SK-N-SH (cell line): ENCODE measurements at regions not wholly inside any gene's neighbourhood (a gene's known extent, or its start where the extent isn't known, plus 50 kb on each side); places are given as distances from the start of the nearest gene placed in this dataset.

Source experiments
- CTCF ChIA-PET: fragments of 300-600, 350-600 bp; formaldehyde crosslinking; extraction: SDS; loops from one replicate; lab custom pipeline; 2021; lab: Yijun Ruan, JAX
- POLR2A ChIA-PET: fragments of 350-600 bp; sonication (Branson Sonifier 250); formaldehyde crosslinking; extraction: SDS; loops from one replicate; lab custom pipeline; 2020; ENCODE audit warnings: antibody characterized with exemption, inconsistent platforms; lab: Yijun Ruan, JAX
- DNase-seq: peaks from one replicate; pipeline ENCODE4 v3.0.0; 2012
- H2AFZ ChIP-seq: fragments of 200-600 bp; sonication (generic); 2 replicates; pipeline ENCODE4 v1.8.1; 2016; ENCODE audit warnings: antibody characterized with exemption, mild to moderate bottlenecking, low read depth
- H3F3A ChIP-seq: fragments of 200-600 bp; sonication (generic); replicated peaks from 2 replicates; pipeline ENCODE3; 2016; ENCODE audit warnings: antibody characterized with exemption, mild to moderate bottlenecking; ENCODE audit not compliant: insufficient read depth
- H3K27ac ChIP-seq, 2 experiments: fragments of 200-500 bp in 1 of 2; fragments of 200-600 bp in 1 of 2; sonication (Bioruptor generic) in 1 of 2; sonication (generic), shearing (Covaris generic) in 1 of 2; 2 replicates each; pipeline versions ENCODE4 v1.5.1 to v1.6.1; 2014 to 2016; ENCODE audit warnings: low read depth in 2 of 2, inconsistent platforms in 1 of 2, low read length in 1 of 2, mild to moderate bottlenecking in 1 of 2, mixed read lengths in 1 of 2
- H3K27me3 ChIP-seq: fragments of 200-600 bp; sonication (generic), shearing (Covaris generic); 2 replicates; pipeline ENCODE4 v1.6.1; 2016; ENCODE audit warnings: mixed run types; ENCODE audit not compliant: insufficient read depth
- H3K36me3 ChIP-seq, 2 experiments: fragments of 200-500 bp in 1 of 2; fragments of 200-600 bp in 1 of 2; sonication (Bioruptor generic) in 1 of 2; sonication (generic) in 1 of 2; replicated peaks in 1 of 2; 2 replicates each; pipeline versions ENCODE3 to v1.5.1; 2014 to 2016; ENCODE audit warnings: low read length in 1 of 2, mild to moderate bottlenecking in 1 of 2; ENCODE audit not compliant: insufficient read depth in 2 of 2, control insufficient read depth in 1 of 2
- H3K4me1 ChIP-seq, 2 experiments: fragments of 200-500 bp in 1 of 2; fragments of 200-600 bp in 1 of 2; sonication (Bioruptor generic) in 1 of 2; sonication (generic), shearing (Covaris generic) in 1 of 2; 2 replicates each; pipeline versions ENCODE4 v1.5.1 to v1.6.1; 2014 to 2016; ENCODE audit warnings: low read depth in 1 of 2, low read length in 1 of 2, mixed run types in 1 of 2; ENCODE audit not compliant: insufficient read depth in 2 of 2, control insufficient read depth in 1 of 2
- H3K4me2 ChIP-seq: fragments of 200-600 bp; sonication (generic), shearing (Covaris generic); 2 replicates; pipeline ENCODE4 v1.6.1; 2017; ENCODE audit warnings: mixed run types
- H3K4me3 ChIP-seq, 2 experiments: fragments of 200-500 bp in 1 of 2; fragments of 200-600 bp in 1 of 2; sonication (Bioruptor generic) in 1 of 2; sonication (generic), shearing (Covaris generic) in 1 of 2; 2 replicates each; pipeline versions ENCODE4 v1.5.1 to v1.8.1; 2014 to 2016; ENCODE audit warnings: low read depth in 2 of 2, inconsistent platforms in 1 of 2, low read length in 1 of 2, mild to moderate bottlenecking in 1 of 2, mixed read lengths in 1 of 2, moderate library complexity in 1 of 2
- H3K79me2 ChIP-seq: fragments of 200-600 bp; sonication (generic); 2 replicates; pipeline ENCODE4 v1.8.1; 2017; ENCODE audit warnings: mild to moderate bottlenecking; ENCODE audit not compliant: insufficient read depth
- H3K9ac ChIP-seq: fragments of 200-600 bp; sonication (generic); 2 replicates; pipeline ENCODE4 v1.6.1; 2017; ENCODE audit warnings: mixed run types
- H3K9me2 ChIP-seq: fragments of 200-600 bp; sonication (generic); 2 replicates; pipeline ENCODE4 v1.6.1; 2017; ENCODE audit warnings: mixed run types
- H3K9me3 ChIP-seq: fragments of 200-600 bp; sonication (generic); 2 replicates; pipeline ENCODE4 v1.6.1; 2017; ENCODE audit warnings: mixed run types, mild to moderate bottlenecking, moderate library complexity
- H4K20me1 ChIP-seq: fragments of 200-600 bp; sonication (generic); 2 replicates; pipeline ENCODE4 v1.6.1; 2017; ENCODE audit warnings: mild to moderate bottlenecking, mixed run types; ENCODE audit not compliant: insufficient read depth
- EP300 ChIP-seq, 2 experiments: IDR thresholded peaks; 2 replicates each; pipeline versions ENCODE4 v1.4.0 to v1.6.1; 2012; ENCODE audit warnings: borderline replicate concordance in 1 of 2, low read depth in 1 of 2, low read length in 1 of 2
- FOSL2 ChIP-seq: IDR thresholded peaks from 2 replicates; pipeline ENCODE4 v1.4.0; 2012; ENCODE audit warnings: low read depth, mild to moderate bottlenecking, moderate library complexity, borderline replicate concordance
- FOXJ3 ChIP-seq: sonication (generic); formaldehyde crosslinking; IDR thresholded peaks from 2 replicates; pipeline ENCODE4 v1.5.1; 2020; ENCODE audit warnings: mild to moderate bottlenecking, missing genetic modification reagents
- FOXM1 ChIP-seq: IDR thresholded peaks from 2 replicates; pipeline ENCODE4 v1.4.0; 2012; ENCODE audit warnings: low read depth, mild to moderate bottlenecking
- GABPA ChIP-seq: IDR thresholded peaks from 2 replicates; pipeline ENCODE4 v1.4.0; 2012; ENCODE audit warnings: low read depth, mild to moderate bottlenecking
- GATA2 ChIP-seq: sonication (generic); formaldehyde crosslinking; IDR thresholded peaks from 2 replicates; pipeline ENCODE4 v1.5.0; 2020; ENCODE audit warnings: mild to moderate bottlenecking, missing genetic modification reagents
- MEF2A ChIP-seq: IDR thresholded peaks from 2 replicates; pipeline ENCODE4 v1.4.0; 2012; ENCODE audit warnings: low read depth, borderline replicate concordance
- NFIC ChIP-seq: IDR thresholded peaks from 2 replicates; pipeline ENCODE4 v1.4.0; 2012; ENCODE audit warnings: borderline replicate concordance
- PBX3 ChIP-seq: IDR thresholded peaks from 2 replicates; pipeline ENCODE4; 2012
- RAD21 ChIP-seq: IDR thresholded peaks from 2 replicates; pipeline ENCODE4 v1.6.1; 2012; ENCODE audit warnings: mild to moderate bottlenecking, low read length
- RFX5 ChIP-seq: IDR thresholded peaks from 2 replicates; pipeline ENCODE4 v1.6.1; 2012; ENCODE audit warnings: mild to moderate bottlenecking, improper control_type of control experiment, low read length
- TEAD4 ChIP-seq: IDR thresholded peaks from 2 replicates; pipeline ENCODE4 v1.4.0; 2012; ENCODE audit warnings: mild to moderate bottlenecking, borderline replicate concordance; ENCODE audit not compliant: insufficient read depth
- USF2 ChIP-seq: fragments of 150-350 bp; IDR thresholded peaks from 2 replicates; pipeline ENCODE4 v1.6.1; 2017; ENCODE audit warnings: antibody characterized with exemption, low read length, low read depth, borderline replicate concordance
- YY1 ChIP-seq: IDR thresholded peaks from 2 replicates; pipeline ENCODE4 v1.4.0; 2012; ENCODE audit warnings: low read depth, mild to moderate bottlenecking
- WGBS: methylation state at CpG from one replicate; pipeline ENCODE4 v1.1.6; 2017; ENCODE audit warnings: low lambda C conversion rate; 5-methylcytosine and 5-hydroxymethylcytosine counted together
- TF ChIP-seq, protein P1 (sequence below): IDR thresholded peaks from 2 replicates; pipeline ENCODE4 v1.6.1; 2012; ENCODE audit warnings: mild to moderate bottlenecking, low read depth, low read length, moderate library complexity
- TF ChIP-seq, protein P2 (sequence below): IDR thresholded peaks from 2 replicates; pipeline ENCODE4 v1.4.0; 2012; ENCODE audit warnings: low read depth
- TF ChIP-seq, protein P3 (sequence below): fragments of 150-350 bp; IDR thresholded peaks from 2 replicates; pipeline ENCODE4 v1.6.1; 2016; ENCODE audit warnings: mild to moderate bottlenecking, low read depth, low read length

- Histone ChIP-seq H2AFZ (peak overlapping the region; percentile 64), H3K4me1 (peaks cover 10 to 12% of the 10 kb centered on the region in 2 experiments; a peak in 3 of 4 replicates), H3K4me3 (no peak overlapping the region), H4K20me1 (no peaks in the 10 kb centered on the region), H3K9me2 (no peaks in the 10 kb centered on the region), H3K4me2 (peak overlapping the region; percentile 11; the same call in 1 of the 2 replicates), H3K27me3 (no peaks in the 10 kb centered on the region), H3K27ac (peak overlapping the region in 1 of 2 experiments; percentile 96; a peak in 2 of 4 replicates), H3K79me2 (no peaks in the 10 kb centered on the region), H3K9me3 (no peaks in the 10 kb centered on the region), H3F3A (peaks cover 34% of the 10 kb centered on the region), H3K36me3 (no peaks in the 10 kb centered on the region), H3K9ac (peak overlapping the region; percentile 61; the same call in 1 of the 2 replicates)
- ChIA-PET CTCF (no interaction called here), POLR2A (no interaction called here)
- no peak for TF ChIP-seq TEAD4
- TF ChIP-seq, protein P1, sequence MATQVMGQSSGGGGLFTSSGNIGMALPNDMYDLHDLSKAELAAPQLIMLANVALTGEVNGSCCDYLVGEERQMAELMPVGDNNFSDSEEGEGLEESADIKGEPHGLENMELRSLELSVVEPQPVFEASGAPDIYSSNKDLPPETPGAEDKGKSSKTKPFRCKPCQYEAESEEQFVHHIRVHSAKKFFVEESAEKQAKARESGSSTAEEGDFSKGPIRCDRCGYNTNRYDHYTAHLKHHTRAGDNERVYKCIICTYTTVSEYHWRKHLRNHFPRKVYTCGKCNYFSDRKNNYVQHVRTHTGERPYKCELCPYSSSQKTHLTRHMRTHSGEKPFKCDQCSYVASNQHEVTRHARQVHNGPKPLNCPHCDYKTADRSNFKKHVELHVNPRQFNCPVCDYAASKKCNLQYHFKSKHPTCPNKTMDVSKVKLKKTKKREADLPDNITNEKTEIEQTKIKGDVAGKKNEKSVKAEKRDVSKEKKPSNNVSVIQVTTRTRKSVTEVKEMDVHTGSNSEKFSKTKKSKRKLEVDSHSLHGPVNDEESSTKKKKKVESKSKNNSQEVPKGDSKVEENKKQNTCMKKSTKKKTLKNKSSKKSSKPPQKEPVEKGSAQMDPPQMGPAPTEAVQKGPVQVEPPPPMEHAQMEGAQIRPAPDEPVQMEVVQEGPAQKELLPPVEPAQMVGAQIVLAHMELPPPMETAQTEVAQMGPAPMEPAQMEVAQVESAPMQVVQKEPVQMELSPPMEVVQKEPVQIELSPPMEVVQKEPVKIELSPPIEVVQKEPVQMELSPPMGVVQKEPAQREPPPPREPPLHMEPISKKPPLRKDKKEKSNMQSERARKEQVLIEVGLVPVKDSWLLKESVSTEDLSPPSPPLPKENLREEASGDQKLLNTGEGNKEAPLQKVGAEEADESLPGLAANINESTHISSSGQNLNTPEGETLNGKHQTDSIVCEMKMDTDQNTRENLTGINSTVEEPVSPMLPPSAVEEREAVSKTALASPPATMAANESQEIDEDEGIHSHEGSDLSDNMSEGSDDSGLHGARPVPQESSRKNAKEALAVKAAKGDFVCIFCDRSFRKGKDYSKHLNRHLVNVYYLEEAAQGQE, result no peak
- TF ChIP-seq PBX3, result no peak
- TF ChIP-seq GABPA, result no peak
- TF ChIP-seq YY1, result no peak
- no peak for TF ChIP-seq FOXM1
- TF ChIP-seq RAD21, result no peak
- no peak for TF ChIP-seq USF2
- DNase-seq, result no peak
- WGBS, result 28% methylated on average over 2 of the region's 2 CpGs
These were observed 222.0 kb upstream of the GAP43 start for GRCh38 chr3:115401298-115401697.

DNA sequence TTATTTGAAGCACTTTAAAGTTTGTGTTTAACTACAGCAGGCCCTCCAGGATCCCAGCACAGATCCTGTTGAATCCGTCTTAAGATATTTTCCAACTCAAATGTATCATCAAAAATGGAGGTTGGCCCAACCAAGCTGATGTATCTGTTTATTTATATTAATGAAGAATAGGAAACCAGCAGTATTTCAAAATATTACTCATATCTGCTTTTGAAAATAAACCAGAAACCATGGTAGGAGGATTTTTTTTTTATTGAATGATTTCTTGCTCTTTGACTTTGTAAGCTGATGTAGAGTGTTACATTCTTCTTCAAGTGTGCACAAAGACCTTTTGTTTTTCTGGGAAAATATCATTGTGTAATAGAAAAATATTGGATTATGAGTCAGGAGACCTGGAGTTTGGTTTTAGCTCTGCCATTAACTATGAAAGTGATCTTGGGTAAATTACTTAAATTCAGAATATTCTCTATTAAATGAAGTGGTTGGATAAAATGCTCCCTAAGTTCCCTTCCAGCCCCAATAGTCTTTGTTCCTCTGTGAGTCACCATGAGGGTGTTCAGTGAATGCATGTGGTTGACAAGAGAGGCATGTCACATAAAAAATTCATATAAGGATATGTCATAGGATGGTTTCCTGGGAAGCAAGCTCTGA, 221.3 kb upstream of the GAP43 start:
- H3K36me3 ChIP-seq, result no peaks in the 10 kb centered on the region
- DNase-seq, result no peak
- 90% methylated on average over 1 of the region's 1 CpG for WGBS
- ChIA-PET POLR2A (no interaction called here), CTCF (interaction anchor here (0.9 kb wide), 1 partner anchor 9 kb away, joined by 3 read pairs; no protein-coding TSS in a partner anchor)
- H3K9me3 ChIP-seq, result no peaks in the 10 kb centered on the region
- H3K4me3 ChIP-seq, result no peak overlapping the region
- peaks cover 34% of the 10 kb centered on the region for H3F3A ChIP-seq
- H3K79me2 ChIP-seq, result no peaks in the 10 kb centered on the region
- H3K9me2 ChIP-seq, result no peaks in the 10 kb centered on the region
- H3K27me3 ChIP-seq, result no peaks in the 10 kb centered on the region
- peak overlapping the region; percentile 11; the same call in 1 of the 2 replicates for H3K4me2 ChIP-seq
- H4K20me1 ChIP-seq, result no peaks in the 10 kb centered on the region
- peak overlapping the region; percentile 64; the same call in 1 of the 2 replicates for H2AFZ ChIP-seq
- peaks cover 10 to 12% of the 10 kb centered on the region in 2 experiments; a peak in 3 of 4 replicates for H3K4me1 ChIP-seq
- H3K9ac ChIP-seq, result peak overlapping the region; percentile 61; the same call in 1 of the 2 replicates
- peak overlapping the region in 1 of 2 experiments; percentile 96; a peak in 2 of 4 replicates for H3K27ac ChIP-seq
- TF ChIP-seq NFIC, result no peak
- TF ChIP-seq MEF2A, result no peak
- TF ChIP-seq GATA2 (CRISPR knock-in tag), result no peak
- no peak for TF ChIP-seq EP300 (IDR thresholded peaks at IDR 0.05; ENCODE audit: borderline replicate concordance in 1 of 2, low read depth in 1 of 2, low read length in 1 of 2)
- no peak for TF ChIP-seq FOXJ3 (CRISPR knock-in tag)
- TF ChIP-seq, protein P2, sequence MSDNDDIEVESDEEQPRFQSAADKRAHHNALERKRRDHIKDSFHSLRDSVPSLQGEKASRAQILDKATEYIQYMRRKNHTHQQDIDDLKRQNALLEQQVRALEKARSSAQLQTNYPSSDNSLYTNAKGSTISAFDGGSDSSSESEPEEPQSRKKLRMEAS, result no peak
- no peak for TF ChIP-seq GABPA
- TF ChIP-seq PBX3, result 0 out of 2 replicates have a peak, but pooled peaks have one; percentile 14
- TF ChIP-seq RFX5, result no peak
- peak; percentile 35; the same call in 1 of the 2 replicates for TF ChIP-seq FOSL2
- TF ChIP-seq, protein P3, sequence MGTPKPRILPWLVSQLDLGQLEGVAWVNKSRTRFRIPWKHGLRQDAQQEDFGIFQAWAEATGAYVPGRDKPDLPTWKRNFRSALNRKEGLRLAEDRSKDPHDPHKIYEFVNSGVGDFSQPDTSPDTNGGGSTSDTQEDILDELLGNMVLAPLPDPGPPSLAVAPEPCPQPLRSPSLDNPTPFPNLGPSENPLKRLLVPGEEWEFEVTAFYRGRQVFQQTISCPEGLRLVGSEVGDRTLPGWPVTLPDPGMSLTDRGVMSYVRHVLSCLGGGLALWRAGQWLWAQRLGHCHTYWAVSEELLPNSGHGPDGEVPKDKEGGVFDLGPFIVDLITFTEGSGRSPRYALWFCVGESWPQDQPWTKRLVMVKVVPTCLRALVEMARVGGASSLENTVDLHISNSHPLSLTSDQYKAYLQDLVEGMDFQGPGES, result no peak
